Adrenal gland (tissue), 5 donors: ENCODE measurements at regions not wholly inside any gene's neighbourhood (a gene's known extent, or its start where the extent isn't known, plus 50 kb on each side); places are given as distances from the start of the nearest gene placed in this dataset.

Experiments used
- CTCF ChIP-seq, 6 experiments: fragments of 450-650 bp in 4 of 6; fragments of 200-600 bp in 2 of 6; sonication (generic) in 1 of 6; IDR thresholded peaks; 1 replicate in 5 of 6; 2 replicates in 1 of 6; pipeline versions ENCODE4 v1.5.1 to v1.8.0; 2016 to 2021; ENCODE audit warnings: antibody characterized with exemption in 6 of 6, mild to moderate bottlenecking in 2 of 6, moderate library complexity in 1 of 6
- POLR2A ChIP-seq, 2 donors: fragments of 450-650 bp; IDR thresholded peaks; one replicate each; pipeline ENCODE4 v1.6.1; 2017; ENCODE audit warnings: antibody characterized with exemption in 2 of 2, mild to moderate bottlenecking in 2 of 2, moderate library complexity in 1 of 2
- donor health status: DM: no; HTN: no; CAD: no.

GRCh38 chrX:128780934-128781333 lies 728.7 kb upstream of the ACTRT1 start:
- TF ChIP-seq CTCF (IDR thresholded peaks at IDR 0.05) (no peak), POLR2A (IDR thresholded peaks at IDR 0.05) (no peak)
